ENCODE measurements at regions not wholly inside any gene's neighbourhood (a gene's known extent, or its start where the extent isn't known, plus 50 kb on each side); places are given as distances from the start of the nearest gene placed in this dataset.

- TF ChIP-seq CTCF (conservative IDR thresholded peaks at IDR 0.05) (no peak), EZH2 (IDR thresholded peaks at IDR 0.05; ENCODE audit: low read depth) (no peak)
These were observed 82.8 kb downstream of the BTG1 start for GRCh38 chr12:92062539-92063493.

Measured in PC-9 (cell line).